ENCODE measurements at regions not wholly inside any gene's neighbourhood (a gene's known extent, or its start where the extent isn't known, plus 50 kb on each side); places are given as distances from the start of the nearest gene placed in this dataset.
"Not testable (repeated sequence)": the region's sequence is repeated elsewhere in the genome, so short reads cannot be mapped to it uniquely, and the experiment has no call there.

GRCh38 chrX:26590849-26591248 lies 374.9 kb downstream of the MAGEB5 start:
- DNase-seq (ENCODE audit: low spot score), result no peak

GRCh38 chrX:26586570-26586969 lies 370.6 kb downstream of the MAGEB5 start:
- no peak for DNase-seq (ENCODE audit: low spot score)

DNA sequence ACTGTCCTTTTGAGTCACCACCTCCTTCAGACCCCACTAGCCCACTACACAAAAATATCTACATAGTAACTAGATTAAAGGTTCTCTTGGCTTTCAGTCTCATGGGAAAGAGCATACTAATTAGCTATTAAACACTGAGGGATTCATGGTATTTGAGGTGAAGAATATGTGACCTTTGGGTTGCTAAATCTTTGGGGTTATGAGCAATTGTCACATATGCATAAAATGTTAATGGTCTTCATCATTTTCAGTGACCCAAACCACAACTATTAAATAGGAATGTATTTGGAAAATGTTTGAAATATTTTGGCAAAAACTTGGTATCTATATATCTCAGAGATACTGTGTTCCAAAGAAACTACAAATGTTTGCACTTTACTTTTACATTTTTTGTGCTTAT lies 365.1 kb downstream of the MAGEB5 start:
- DNase-seq (ENCODE audit: low spot score), result no peak

DNA sequence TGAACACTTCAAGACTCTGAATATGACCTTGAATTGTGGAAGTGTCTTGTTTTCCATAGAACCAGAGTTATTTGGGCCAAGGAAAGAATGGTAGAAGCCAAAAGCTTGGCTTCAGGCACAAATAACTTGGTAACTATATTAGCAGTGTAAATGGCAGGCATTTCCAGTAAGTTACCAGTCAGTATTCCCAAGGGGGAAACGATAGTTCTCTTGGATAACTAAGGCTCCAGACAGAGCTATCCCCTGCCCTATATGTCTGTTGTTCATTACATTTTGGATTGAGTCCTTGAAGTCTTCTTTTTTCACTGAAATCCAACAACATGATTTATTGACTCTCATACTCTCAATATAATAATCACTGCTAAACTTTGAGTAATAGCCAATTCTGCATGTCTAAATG lies 364.1 kb downstream of the MAGEB5 start:
- no peak for DNase-seq (ENCODE audit: low spot score)

- DNase-seq (ENCODE audit: low spot score), result no peak
Observed at GRCh38 chrX:26574234-26574633, 358.3 kb downstream of the MAGEB5 start.

DNA sequence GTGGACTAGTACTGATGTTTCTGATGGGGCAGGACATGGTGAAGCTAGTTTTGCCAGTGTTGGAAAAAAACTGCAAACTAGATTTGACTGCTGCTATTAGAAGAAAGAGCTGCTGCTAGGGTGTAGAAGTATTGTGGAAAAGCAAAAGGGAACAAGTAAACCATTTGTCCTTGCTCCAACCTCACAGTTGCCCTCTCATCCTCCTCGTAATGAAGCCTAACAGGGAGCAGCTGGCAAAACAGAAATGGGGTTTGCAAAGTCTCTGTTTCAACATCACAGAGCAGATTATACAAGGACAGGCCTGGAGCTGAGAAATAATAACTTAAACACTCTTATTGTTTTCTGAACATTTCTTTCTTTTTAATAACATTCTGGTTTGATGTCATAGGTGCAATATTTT lies 346.2 kb downstream of the MAGEB5 start:
- DNase-seq (ENCODE audit: low spot score), result no peak

- no peak for DNase-seq (ENCODE audit: low spot score)
Observed at GRCh38 chrX:26559855-26560254, 343.9 kb downstream of the MAGEB5 start.

DNA sequence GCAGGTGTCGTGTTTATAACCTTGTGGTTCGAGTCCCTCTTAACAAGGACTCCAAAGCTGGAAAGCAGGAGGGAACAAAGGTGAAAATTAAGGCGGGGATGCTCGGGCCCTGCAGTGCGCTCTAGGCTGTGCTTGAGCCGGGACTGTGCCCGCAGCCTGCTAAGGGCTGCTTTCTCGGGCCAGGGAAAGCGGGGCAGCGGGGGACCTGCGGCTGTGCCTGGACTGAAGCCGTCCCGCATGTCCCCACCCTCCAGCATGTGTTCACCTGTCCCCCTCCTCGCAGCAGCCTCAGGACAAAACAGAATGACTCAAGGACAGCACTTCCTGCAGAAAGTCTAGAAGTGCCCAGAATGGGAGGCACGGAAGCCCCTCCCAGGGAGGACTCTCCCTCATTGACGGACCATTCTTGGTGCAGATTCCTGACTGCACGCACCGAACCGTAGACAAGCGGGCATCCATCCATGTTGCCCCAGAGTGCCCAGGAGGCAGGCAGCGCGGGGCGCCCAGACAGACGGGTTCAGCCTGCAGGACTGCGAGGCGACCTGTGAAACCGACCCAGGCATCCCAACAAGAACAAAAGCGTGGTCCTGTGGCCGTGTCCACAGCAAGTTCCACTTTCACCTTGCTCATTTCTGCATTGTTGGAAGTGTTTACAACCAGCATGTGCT lies 342.9 kb downstream of the MAGEB5 start:
- no peak for DNase-seq (ENCODE audit: low spot score)

DNA sequence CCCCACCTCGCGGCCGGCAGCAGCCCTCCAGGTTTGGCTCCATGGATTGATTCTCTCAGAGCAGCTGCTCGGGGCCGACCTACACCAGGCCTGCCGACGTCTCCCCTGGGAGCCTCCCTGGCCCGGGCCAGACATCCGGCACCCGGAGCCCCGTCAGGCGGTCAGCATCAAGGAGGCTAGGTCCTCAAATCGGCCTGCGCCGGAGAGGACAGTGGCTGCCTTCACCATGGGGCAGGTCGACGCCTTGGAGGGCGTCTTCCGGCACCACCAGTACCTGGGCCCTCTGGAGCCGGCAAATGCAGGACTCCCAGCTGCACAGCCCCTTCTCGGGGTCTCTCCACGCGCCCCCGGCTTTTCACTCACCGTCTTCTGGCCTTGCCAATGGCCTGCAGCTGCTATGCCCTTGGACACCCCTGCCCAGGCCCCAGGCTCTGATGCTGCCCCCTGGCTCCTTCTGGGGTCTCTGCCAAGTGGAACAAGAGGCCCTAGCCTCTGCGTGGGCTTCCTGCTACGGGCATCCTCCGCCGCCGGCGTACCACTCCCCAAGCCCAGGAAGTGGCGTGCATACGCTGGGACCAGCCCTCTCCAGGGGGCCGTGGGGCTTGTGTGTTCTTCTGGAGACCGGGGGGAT lies 341.8 kb downstream of the MAGEB5 start:
- no peak for DNase-seq (ENCODE audit: low spot score)

DNA sequence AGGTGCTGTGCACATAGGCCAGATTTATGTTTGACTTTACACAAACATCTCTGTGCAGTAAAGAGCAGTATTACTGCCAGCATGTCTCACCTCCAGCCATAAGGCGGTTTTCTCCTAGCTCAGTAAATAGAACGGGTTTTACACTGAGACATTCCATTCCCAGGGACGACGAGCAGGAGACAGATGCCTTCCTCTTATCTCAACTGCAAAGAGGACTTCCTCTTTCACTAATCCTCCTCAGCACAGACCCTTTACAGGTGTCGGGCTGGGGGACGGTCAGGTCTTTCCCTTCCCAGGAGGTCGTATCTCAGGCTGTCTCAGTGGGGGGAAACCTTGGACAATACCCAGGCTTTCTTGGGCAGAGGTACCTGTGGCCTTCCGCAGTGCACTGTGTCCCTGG lies 309.8 kb downstream of the MAGEB5 start:
- not testable (repeated sequence) for DNase-seq (ENCODE audit: low spot score)

- DNase-seq (ENCODE audit: low spot score), result no peak
Observed at GRCh38 chrX:26522501-26522900, 306.5 kb downstream of the MAGEB5 start.

DNA sequence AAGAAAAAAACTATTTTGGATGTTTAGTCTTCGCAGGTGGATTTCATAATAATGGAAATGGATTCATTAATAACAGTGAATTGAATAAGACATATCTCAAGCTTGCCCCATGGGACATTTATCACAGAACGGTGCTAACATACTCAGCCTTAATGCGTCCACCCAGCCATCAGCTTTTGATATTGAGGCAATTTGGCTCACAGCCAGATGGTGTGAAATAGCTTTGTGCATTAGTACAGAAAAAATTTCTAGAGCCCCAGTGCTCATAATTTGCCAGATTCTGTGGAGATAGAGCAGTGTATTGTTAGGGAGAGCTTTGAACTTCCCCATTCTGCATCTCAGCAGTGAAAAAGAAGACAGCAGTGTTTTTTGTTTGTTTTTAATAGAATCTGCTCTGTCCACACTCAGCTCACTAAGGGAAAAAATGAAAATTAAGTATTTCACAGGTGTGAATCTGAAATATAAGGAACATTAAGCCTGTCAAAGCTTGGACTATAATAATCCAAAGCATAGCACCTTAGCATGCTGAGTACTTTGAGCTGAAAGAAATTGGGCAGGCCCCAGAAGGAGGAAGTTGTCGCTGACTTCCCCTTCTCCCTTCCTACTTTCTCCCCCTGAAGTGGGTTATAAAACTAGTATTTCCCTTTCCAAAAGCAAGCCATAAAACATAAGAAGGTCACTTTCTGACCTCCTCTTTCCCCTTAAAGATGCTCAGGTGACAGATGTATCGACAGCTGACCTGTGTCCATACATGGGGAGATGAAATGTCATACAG lies 295.8 kb downstream of the MAGEB5 start:
- no peak for DNase-seq (ENCODE audit: low spot score)

DNA sequence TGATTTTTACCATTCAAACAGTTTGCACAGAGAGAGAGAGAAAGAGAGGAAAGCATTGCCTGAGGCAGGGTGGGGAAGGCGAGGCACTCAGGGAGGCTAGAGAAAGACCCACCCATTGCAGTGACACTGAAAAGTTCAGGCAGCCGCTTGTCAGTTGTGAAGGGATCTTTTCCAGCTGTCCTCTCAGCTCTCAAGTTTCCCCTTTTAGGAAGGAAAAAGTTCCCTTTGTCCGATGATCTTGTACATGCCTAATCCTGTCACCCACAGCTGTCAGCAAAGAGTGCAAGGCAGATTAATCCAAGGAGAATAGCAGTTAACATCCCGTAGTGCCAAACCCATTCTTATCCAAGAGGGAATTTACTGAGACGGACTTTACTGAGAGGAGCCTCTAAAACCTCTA lies 255.0 kb downstream of the MAGEB5 start:
- no peak for DNase-seq (ENCODE audit: low spot score)

- DNase-seq (ENCODE audit: low spot score), result no peak
Observed at GRCh38 chrX:26466387-26466786, 250.4 kb downstream of the MAGEB5 start.

- no peak for DNase-seq (ENCODE audit: low spot score)
Observed at GRCh38 chrX:26445288-26445687, 229.3 kb downstream of the MAGEB5 start.

GRCh38 chrX:26444417-26444816 lies 228.4 kb downstream of the MAGEB5 start:
- not testable (repeated sequence) for DNase-seq (ENCODE audit: low spot score)

GRCh38 chrX:26442340-26442739 lies 226.4 kb downstream of the MAGEB5 start:
- peak; percentile 15 for DNase-seq (ENCODE audit: low spot score)

- no peak for DNase-seq (ENCODE audit: low spot score)
Observed at GRCh38 chrX:26414534-26414933, 198.6 kb downstream of the MAGEB5 start.

DNA sequence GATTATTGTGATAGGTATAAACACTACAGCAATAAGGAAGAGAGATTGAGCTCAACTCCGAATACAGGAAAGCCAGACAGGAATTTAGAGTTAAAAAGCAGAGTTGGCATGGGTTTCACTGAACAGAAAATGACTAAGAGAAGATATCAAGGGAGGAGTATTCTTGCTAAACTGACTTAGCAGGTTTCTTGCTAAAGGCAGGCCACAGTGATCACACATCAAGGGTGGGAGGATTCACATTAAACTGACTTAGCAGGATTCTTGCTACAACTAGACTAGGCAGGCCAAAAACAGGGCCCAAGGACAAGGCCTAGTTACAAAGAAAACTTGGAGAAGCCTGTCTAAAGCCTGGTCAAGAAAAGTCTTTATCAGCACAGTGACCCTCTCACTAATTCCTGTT lies 195.1 kb downstream of the MAGEB5 start:
- no peak for DNase-seq (ENCODE audit: low spot score)

GRCh38 chrX:26409636-26410035 lies 193.7 kb downstream of the MAGEB5 start:
- DNase-seq (ENCODE audit: low spot score), result no peak

DNA sequence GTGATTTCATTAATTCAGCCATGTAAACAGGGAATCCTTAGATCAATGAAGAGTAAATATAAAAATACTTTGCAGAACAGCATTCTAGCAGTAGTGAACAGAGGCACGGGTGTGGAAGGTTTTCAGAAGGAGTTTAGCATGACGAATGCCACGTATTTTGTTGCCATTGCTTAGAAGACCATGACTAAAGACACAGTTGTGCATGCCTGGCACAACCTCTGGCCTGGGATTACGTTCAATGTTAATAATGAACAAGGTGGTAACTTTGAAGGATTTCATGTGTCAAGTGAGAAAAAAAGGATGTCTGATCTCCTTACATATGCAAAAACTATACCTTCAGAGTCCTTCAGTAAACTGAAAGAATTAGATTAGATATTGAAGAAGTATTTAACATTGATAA lies 171.9 kb downstream of the MAGEB5 start:
- no peak for DNase-seq (ENCODE audit: low spot score)

DNA sequence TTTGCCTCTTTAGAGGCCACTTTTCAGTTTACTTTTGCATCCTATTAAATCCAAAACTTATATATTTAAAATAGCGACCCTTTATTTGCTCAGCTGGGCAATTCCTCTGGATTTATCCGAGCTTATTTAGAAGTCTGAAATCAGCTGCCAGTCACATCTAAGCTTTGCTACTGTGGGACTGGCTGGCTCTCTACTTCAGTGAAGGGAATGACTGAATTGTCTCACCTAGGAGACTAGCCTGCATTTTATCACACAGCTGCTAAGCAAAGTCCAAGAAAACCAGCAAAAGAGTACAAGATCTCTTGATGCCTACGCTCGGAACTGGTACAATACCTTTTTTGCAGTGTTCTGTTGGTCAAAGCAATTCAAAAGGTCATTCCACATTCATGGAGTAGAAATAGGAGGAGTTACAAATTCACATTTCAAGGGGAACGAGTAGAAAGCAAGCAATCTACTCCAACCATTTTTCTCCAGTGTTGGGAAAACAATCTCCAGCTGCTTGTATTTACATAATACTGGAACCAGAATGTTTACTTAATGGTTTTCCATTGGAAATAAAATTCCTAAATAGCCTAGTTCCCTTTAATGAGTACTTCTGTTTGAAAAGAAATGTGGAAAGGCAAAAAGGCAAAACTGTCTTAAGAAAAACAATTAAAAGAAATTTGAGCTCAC lies 160.2 kb downstream of the MAGEB5 start:
- no peak for DNase-seq (ENCODE audit: low spot score)

GRCh38 chrX:26375346-26375745 lies 159.4 kb downstream of the MAGEB5 start:
- no peak for DNase-seq (ENCODE audit: low spot score)
